Hindlimb muscle (tissue), 1 donor: ENCODE measurements at regions not wholly inside any gene's neighbourhood (a gene's known extent, or its start where the extent isn't known, plus 50 kb on each side); places are given as distances from the start of the nearest gene placed in this dataset.

Source experiments
- DNase-seq: peaks from one replicate; pipeline ENCODE4 v3.0.0-alpha.2; 2013

GRCh38 chr5:8150791-8151190 lies 281.8 kb downstream of the MTRR start:
- no peak for DNase-seq

GRCh38 chr5:8156706-8157105 lies 287.8 kb downstream of the MTRR start:
- no peak for DNase-seq

GRCh38 chr5:8157320-8157822 lies 288.4 kb downstream of the MTRR start:
- DNase-seq = no peak

- no peak for DNase-seq
Observed at GRCh38 chr5:8176101-8176693, 307.2 kb downstream of the MTRR start.

GRCh38 chr5:8184455-8185063 lies 315.6 kb downstream of the MTRR start:
- DNase-seq = no peak

- no peak for DNase-seq
Observed at GRCh38 chr5:8185852-8186251, 316.9 kb downstream of the MTRR start.

GRCh38 chr5:8188874-8189565 lies 320.1 kb downstream of the MTRR start:
- no peak for DNase-seq

GRCh38 chr5:8192840-8193239 lies 323.9 kb downstream of the MTRR start:
- no peak for DNase-seq

- DNase-seq = no peak
Observed at GRCh38 chr5:8196061-8196460, 327.1 kb downstream of the MTRR start.

GRCh38 chr5:8208307-8208706 lies 339.4 kb downstream of the MTRR start:
- DNase-seq = no peak

- DNase-seq = no peak
Observed at GRCh38 chr5:8209500-8209899, 340.6 kb downstream of the MTRR start.

GRCh38 chr5:8213701-8214240 lies 344.8 kb downstream of the MTRR start:
- DNase-seq = no peak

GRCh38 chr5:8216921-8217320 lies 348.0 kb downstream of the MTRR start:
- DNase-seq = no peak

- no peak for DNase-seq
Observed at GRCh38 chr5:8226148-8226547, 357.2 kb downstream of the MTRR start.

- DNase-seq = no peak
Observed at GRCh38 chr5:8227112-8227511, 358.2 kb downstream of the MTRR start.

GRCh38 chr5:8229551-8229950 lies 360.6 kb downstream of the MTRR start:
- DNase-seq = no peak

- DNase-seq = no peak
Observed at GRCh38 chr5:8230868-8231267, 361.9 kb downstream of the MTRR start.

GRCh38 chr5:8233479-8233878 lies 364.5 kb downstream of the MTRR start:
- no peak for DNase-seq

- no peak for DNase-seq
Observed at GRCh38 chr5:8234179-8234770, 365.3 kb downstream of the MTRR start.

GRCh38 chr5:8238080-8238479 lies 369.1 kb downstream of the MTRR start:
- no peak for DNase-seq

- DNase-seq = no peak
Observed at GRCh38 chr5:8239198-8239597, 370.2 kb downstream of the MTRR start.

- no peak for DNase-seq
Observed at GRCh38 chr5:8239646-8240045, 370.7 kb downstream of the MTRR start.

- DNase-seq = no peak
Observed at GRCh38 chr5:8241076-8241475, 372.1 kb downstream of the MTRR start.
